Right lobe of liver (tissue), 6 donors: ENCODE measurements at regions not wholly inside any gene's neighbourhood (a gene's known extent, or its start where the extent isn't known, plus 50 kb on each side); places are given as distances from the start of the nearest gene placed in this dataset.

Experiments used
- ATAC-seq, 4 donors: fragments of 200-7000 bp; cut with Tn5 transposase; one replicate each; pipeline ENCODE4 v1.9.1; 2020; ENCODE audit warnings: mild to moderate bottlenecking in 4 of 4, moderate library complexity in 4 of 4
- DNase-seq, 3 donors: peaks; one replicate each; pipeline ENCODE4 v3.0.0-alpha.2; 2020
- H3K27ac ChIP-seq, 3 donors: fragments of 200-600 bp; one replicate each; pipeline ENCODE4 v1.8.0; 2022
- H3K27me3 ChIP-seq, 2 donors: fragments of 200-600 bp; one replicate each; pipeline ENCODE4 v1.8.0; 2022
- H3K36me3 ChIP-seq, 4 donors: fragments of 200-600 bp; sonication (generic) in 1 of 4; one replicate each; pipeline versions ENCODE4 v1.5.1 to v1.8.0; 2017 to 2022; ENCODE audit warnings: control low read depth in 1 of 4
- H3K4me1 ChIP-seq, 4 donors: fragments of 200-600 bp; sonication (generic) in 1 of 4; one replicate each; pipeline versions ENCODE4 v1.5.1 to v1.8.0; 2017 to 2022; ENCODE audit warnings: control low read depth in 1 of 4
- H3K4me3 ChIP-seq, 3 donors: fragments of 200-600 bp; one replicate each; pipeline ENCODE4 v1.8.0; 2022
- H3K9me3 ChIP-seq, 4 donors: fragments of 200-600 bp; sonication (generic) in 1 of 4; one replicate each; pipeline versions ENCODE4 v1.5.1 to v1.8.0; 2017 to 2022; ENCODE audit warnings: control low read depth in 1 of 4
- POLR2A ChIP-seq: fragments of 450-650 bp; IDR thresholded peaks from one replicate; pipeline ENCODE4 v1.6.1; 2017; ENCODE audit warnings: antibody characterized with exemption, mild to moderate bottlenecking
- WGBS: methylation state at CpG from one replicate; pipeline ENCODE4 v1.1.6; 2018; ENCODE audit warnings: low coverage, low lambda C conversion rate; ENCODE audit not compliant: insufficient coverage; ENCODE audit errors: missing lambda C conversion rate; 5-methylcytosine and 5-hydroxymethylcytosine counted together
- intact Hi-C, 2 donors: fragments of 100-400 bp; cut with DNase I; formaldehyde crosslinking; loops; one replicate each; pipeline versions ENCODE4 v1.11.2 to v1.14.1; 2022
- TF ChIP-seq, protein P1 (sequence below), 4 donors: fragments of 200-600 bp in 3 of 4; fragments of 450-650 bp in 1 of 4; IDR thresholded peaks; one replicate each; pipeline versions ENCODE4 v1.5.1 to v1.8.0; 2016 to 2022; ENCODE audit warnings: antibody characterized with exemption in 4 of 4, mild to moderate bottlenecking in 2 of 4
- donor health status: DM: no; HTN: yes; CAD: no.
- donor health status: DM: no; HTN: no; CAD: no.
- donor health status: DM: no; HTN: no; CAD: no.
- donor health status: DM: no; HTN: yes; CAD: no.
- donor health status: DM: no; HTN: yes; CAD: no.

DNA sequence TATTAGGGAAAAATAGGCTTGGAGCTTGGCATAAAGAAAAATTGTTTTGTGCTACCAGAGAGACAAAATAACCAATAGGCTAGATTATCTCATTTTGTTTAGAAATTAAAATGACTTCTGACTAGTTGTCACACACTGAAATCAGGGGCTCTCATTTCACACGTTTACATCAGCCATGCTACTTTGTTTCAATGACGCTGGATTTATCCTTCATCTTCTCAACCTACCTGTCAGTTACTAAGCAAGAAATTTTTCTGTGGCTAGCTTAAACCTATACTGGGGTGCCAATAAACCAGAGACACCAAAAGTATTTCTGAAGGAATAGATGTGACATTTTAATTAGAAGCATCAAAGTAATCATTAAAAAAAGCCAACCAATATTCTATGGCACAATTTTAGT, 518.1 kb upstream of the NR5A2 start:
- ATAC-seq: no peak

DNA sequence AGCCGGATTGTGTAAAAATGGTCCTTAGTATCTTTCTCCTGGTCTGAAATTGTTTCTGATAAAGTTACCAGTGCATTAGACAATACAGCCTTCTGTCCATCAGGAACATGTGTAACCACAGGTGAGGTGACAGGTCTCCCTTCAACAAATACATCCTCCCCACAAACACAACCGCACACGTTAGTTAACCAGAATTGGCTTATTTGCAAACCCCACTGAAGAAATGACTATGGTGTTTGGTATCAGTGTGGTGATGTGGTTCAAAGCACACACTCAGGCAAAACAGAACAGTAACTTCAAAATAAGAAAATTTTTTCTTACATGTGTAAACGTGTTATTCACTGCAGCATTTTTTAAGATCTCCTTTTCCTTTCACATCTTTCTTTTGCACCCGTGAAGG, 517.2 kb upstream of the NR5A2 start:
- Histone ChIP-seq H3K27ac (no peak overlapping the region), H3K9me3 (no peaks in the 10 kb centered on the region), H3K4me1 (no peaks in the 10 kb centered on the region), H3K4me3 (no peak overlapping the region), H3K27me3 (no peaks in the 10 kb centered on the region), H3K36me3 (no peaks in the 10 kb centered on the region)
- DNase-seq (no peak), ATAC-seq (no peak)
- 48% methylated on average over 3 of the region's 5 CpGs for WGBS
- TF ChIP-seq POLR2A: no peak
- TF ChIP-seq, protein P1, sequence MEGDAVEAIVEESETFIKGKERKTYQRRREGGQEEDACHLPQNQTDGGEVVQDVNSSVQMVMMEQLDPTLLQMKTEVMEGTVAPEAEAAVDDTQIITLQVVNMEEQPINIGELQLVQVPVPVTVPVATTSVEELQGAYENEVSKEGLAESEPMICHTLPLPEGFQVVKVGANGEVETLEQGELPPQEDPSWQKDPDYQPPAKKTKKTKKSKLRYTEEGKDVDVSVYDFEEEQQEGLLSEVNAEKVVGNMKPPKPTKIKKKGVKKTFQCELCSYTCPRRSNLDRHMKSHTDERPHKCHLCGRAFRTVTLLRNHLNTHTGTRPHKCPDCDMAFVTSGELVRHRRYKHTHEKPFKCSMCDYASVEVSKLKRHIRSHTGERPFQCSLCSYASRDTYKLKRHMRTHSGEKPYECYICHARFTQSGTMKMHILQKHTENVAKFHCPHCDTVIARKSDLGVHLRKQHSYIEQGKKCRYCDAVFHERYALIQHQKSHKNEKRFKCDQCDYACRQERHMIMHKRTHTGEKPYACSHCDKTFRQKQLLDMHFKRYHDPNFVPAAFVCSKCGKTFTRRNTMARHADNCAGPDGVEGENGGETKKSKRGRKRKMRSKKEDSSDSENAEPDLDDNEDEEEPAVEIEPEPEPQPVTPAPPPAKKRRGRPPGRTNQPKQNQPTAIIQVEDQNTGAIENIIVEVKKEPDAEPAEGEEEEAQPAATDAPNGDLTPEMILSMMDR (IDR thresholded peaks at IDR 0.05): no peak
- intact Hi-C loops: no loop called here

More for the DNA sequence above, 518.1 kb upstream of the NR5A2 start:
- H3K27ac ChIP-seq: no peak overlapping the region
- no peaks in the 10 kb centered on the region for H3K4me1 ChIP-seq
- no peaks in the 10 kb centered on the region for H3K27me3 ChIP-seq
- H3K36me3 ChIP-seq: no peaks in the 10 kb centered on the region
- intact Hi-C loops: no loop called here
- no peak for DNase-seq
- H3K4me3 ChIP-seq: no peak overlapping the region
- TF ChIP-seq, protein P1 (IDR thresholded peaks at IDR 0.05): no peak
- TF ChIP-seq POLR2A: no peak
- WGBS: 78% methylated on average over 2 of the region's 2 CpGs
- H3K9me3 ChIP-seq: no peaks in the 10 kb centered on the region

DNA sequence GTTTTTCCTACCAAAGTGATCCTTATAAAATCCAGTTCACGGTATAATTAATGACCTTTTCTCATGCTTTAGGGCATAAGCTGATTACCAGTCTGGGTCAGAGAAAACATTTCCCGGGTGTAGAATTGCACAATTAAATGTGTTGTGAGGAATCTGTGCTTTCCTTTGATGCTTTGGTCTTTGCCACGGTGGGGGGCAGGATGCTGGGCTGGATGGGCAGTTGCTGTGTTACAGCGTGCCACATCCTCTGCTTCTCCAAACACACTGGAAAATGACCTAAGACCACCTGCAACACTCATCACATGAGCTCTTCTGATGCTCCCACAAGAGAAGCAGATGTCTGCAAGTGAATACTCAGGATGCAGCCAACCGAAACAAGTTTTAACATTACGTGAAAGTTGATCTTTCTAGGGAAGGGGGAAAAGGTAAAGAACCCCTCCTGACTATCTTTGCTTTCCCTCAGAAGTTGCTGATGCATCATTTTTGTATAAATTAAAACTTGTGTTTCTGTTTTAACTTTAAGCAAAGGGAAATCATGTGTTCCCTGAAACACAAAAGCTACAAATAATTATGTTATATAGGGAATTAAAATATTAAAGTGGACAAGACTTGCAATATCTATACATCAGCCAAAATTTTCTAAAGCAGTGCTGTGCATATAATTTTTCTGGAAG, 515.3 kb upstream of the NR5A2 start:
- TF ChIP-seq, protein P1 (IDR thresholded peaks at IDR 0.05): no peak
- TF ChIP-seq POLR2A: no peak
- no peak for ATAC-seq
- no peak overlapping the region for H3K27ac ChIP-seq
- DNase-seq: no peak
- 53% methylated on average over 5 of the region's 6 CpGs for WGBS
- intact Hi-C loops: no loop called here
- H3K36me3 ChIP-seq: no peaks in the 10 kb centered on the region
- no peaks in the 10 kb centered on the region for H3K9me3 ChIP-seq
- no peaks in the 10 kb centered on the region for H3K27me3 ChIP-seq
- H3K4me1 ChIP-seq: no peaks in the 10 kb centered on the region
- no peak overlapping the region for H3K4me3 ChIP-seq

DNA sequence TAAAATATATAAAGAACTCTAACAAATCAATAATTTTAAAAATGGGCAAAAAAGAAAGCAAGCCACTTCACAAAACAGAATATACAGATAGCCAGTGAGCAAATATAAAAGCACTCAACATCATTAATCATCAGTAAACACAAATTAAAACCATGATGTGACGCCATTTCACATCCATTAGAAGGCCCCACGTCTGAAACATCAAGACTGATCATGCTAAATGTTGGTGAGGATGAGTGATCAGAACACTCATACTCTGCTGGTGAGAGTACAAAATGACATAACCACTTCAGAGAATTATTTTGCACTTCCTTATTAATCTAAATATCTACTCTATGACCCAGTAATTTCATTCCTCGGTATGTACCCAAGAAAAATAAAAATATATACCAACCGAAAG, 512.2 kb upstream of the NR5A2 start:
- DNase-seq (no peak), ATAC-seq (no peak)
- Histone ChIP-seq H3K36me3 (no peaks in the 10 kb centered on the region), H3K27me3 (no peaks in the 10 kb centered on the region), H3K4me1 (no peaks in the 10 kb centered on the region), H3K9me3 (no peaks in the 10 kb centered on the region), H3K27ac (no peak overlapping the region), H3K4me3 (no peak overlapping the region)
- no peak for TF ChIP-seq POLR2A
- TF ChIP-seq, protein P1 (IDR thresholded peaks at IDR 0.05): no peak
- 70% methylated on average over 4 of the region's 4 CpGs for WGBS
- intact Hi-C loops: no loop called here

DNA sequence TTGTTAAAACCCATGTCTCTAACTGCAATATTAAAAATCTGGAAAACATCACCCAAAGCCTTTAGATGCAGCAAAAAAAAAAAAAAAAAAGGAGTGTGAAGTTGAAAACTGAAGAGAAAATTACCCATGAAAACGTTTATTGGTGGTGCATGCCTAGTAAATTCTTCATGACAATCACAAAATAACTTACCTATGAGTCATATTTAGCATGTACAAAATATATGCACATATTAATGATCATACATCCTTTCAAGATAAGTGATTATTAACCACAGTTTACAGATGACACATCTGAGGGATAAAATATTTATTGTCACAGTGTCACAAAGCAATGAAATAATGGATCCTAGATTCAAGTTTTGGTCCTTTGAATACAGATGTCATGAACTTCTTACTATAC, 505.2 kb upstream of the NR5A2 start:
- Histone ChIP-seq H3K27ac (no peak overlapping the region), H3K4me3 (no peak overlapping the region), H3K4me1 (no peaks in the 10 kb centered on the region), H3K9me3 (no peaks in the 10 kb centered on the region), H3K36me3 (no peaks in the 10 kb centered on the region), H3K27me3 (no peaks in the 10 kb centered on the region)
- DNase-seq (no peak), ATAC-seq (no peak)
- TF ChIP-seq, protein P1 (IDR thresholded peaks at IDR 0.05): no peak
- TF ChIP-seq POLR2A: no peak
- 15% methylated on average over 1 of the region's 1 CpG for WGBS
- intact Hi-C loops: no loop called here
